ENCODE measurements at regions not wholly inside any gene's neighbourhood (a gene's known extent, or its start where the extent isn't known, plus 50 kb on each side); places are given as distances from the start of the nearest gene placed in this dataset.

- no peak overlapping the region for H3K9ac ChIP-seq (replicated peaks; ENCODE audit: extremely low read depth, insufficient read depth, low read length)
- no peaks in the 10 kb centered on the region for H3K79me2 ChIP-seq (ENCODE audit: control insufficient read depth, insufficient read depth, low read length)
- H3K9me1 ChIP-seq (replicated peaks; ENCODE audit: control insufficient read depth, extremely low read depth, insufficient read depth, low read length) = no peaks in the 10 kb centered on the region
- H4K20me1 ChIP-seq (replicated peaks; ENCODE audit: control insufficient read depth, extremely low read depth, insufficient read depth, low read length) = no peaks in the 10 kb centered on the region
- intact Hi-C loops (cut with micrococcal nuclease) (no loop called here), dilution Hi-C loops (cut with MboI; ENCODE audit: extremely low pct_ligation_motif_present, low sequenced_read_pairs) (no loop called here)
- FAIRE-seq (no peak), DNase-seq (ENCODE audit: low read depth, low spot score) (no peak)
- TF ChIP-seq JUN (IDR thresholded peaks at IDR 0.05; ENCODE audit: borderline replicate concordance, insufficient read depth, insufficient read length, low read depth) = no peak
- TF ChIP-seq CTCF (IDR thresholded peaks at IDR 0.05; ENCODE audit: extremely low read depth in 1 of 2, insufficient read depth in 1 of 2, low read depth in 1 of 2, low read length in 2 of 2) = no peak
- no peak for TF ChIP-seq GATA2 (IDR thresholded peaks at IDR 0.05; ENCODE audit: insufficient read depth, insufficient read length, low read depth, low read length)
- TF ChIP-seq POLR2AphosphoS5 (IDR thresholded peaks at IDR 0.05; ENCODE audit: insufficient read depth, low read depth, low read length) = no peak
- TF ChIP-seq MYC (IDR thresholded peaks at IDR 0.05; ENCODE audit: low read depth, low read length) = no peak
- no peak for TF ChIP-seq MAX (IDR thresholded peaks at IDR 0.05; ENCODE audit: insufficient read depth, insufficient read length)
- no peak for TF ChIP-seq POLR2A (IDR thresholded peaks at IDR 0.05; ENCODE audit: low read depth, low read length)
- TF ChIP-seq EZH2 (IDR thresholded peaks at IDR 0.05; ENCODE audit: borderline replicate concordance, low read depth, low read length, severe bottlenecking) = no peak
- no peak for TF ChIP-seq FOS (IDR thresholded peaks at IDR 0.05; ENCODE audit: borderline replicate concordance, insufficient read depth, low read length)
- H3K4me1 ChIP-seq (ENCODE audit: control insufficient read depth, extremely low read depth, insufficient read depth, low read length) = no peaks in the 10 kb centered on the region
- H2AFZ ChIP-seq (ENCODE audit: low read depth, low read length) = no peak overlapping the region
- H3K9me3 ChIP-seq (replicated peaks; ENCODE audit: control insufficient read depth, insufficient read depth, low read length) = peaks cover 5% of the 10 kb centered on the region
- H3K27me3 ChIP-seq (ENCODE audit: control insufficient read depth in 2 of 2, insufficient read depth in 2 of 2, low read length in 2 of 2) = no peaks in the 10 kb centered on the region
- H3K27ac ChIP-seq (ENCODE audit: insufficient read depth, low read depth, low read length) = no peak overlapping the region
- ChIA-PET POLR2A (no interaction called here), CTCF (no interaction called here)
- no peak overlapping the region for H3K4me2 ChIP-seq (ENCODE audit: insufficient read depth, low read length)
- BruUV-seq (replicated peaks) = no TSS peak
- H3K36me3 ChIP-seq (ENCODE audit: control insufficient read depth in 2 of 2, extremely low read depth in 1 of 2, insufficient read depth in 2 of 2, low read length in 2 of 2) = no peaks in the 10 kb centered on the region
- H3K4me3 ChIP-seq (replicated peaks in 1 of 3; ENCODE audit: insufficient read depth in 1 of 3, low read depth in 1 of 3, low read length in 3 of 3) = no peak overlapping the region
Observed at GRCh38 chr9:28620661-28621060, 1047.4 kb upstream of the C9orf72 start.
